Spleen (tissue), 7 donors: ENCODE measurements at regions not wholly inside any gene's neighbourhood (a gene's known extent, or its start where the extent isn't known, plus 50 kb on each side); places are given as distances from the start of the nearest gene placed in this dataset.

Source experiments
- POLR2AphosphoS5 ChIP-seq, 3 donors: sonication (generic); formaldehyde crosslinking; IDR thresholded peaks; one replicate each; pipeline ENCODE4 v1.5.1; 2017; ENCODE audit warnings: antibody characterized with exemption in 3 of 3
- TF ChIP-seq, protein P1 (sequence below), 11 experiments: fragments of 200-600 bp in 7 of 11; fragments of 450-650 bp in 4 of 11; sonication (generic) in 4 of 11; IDR thresholded peaks in 8 of 11; conservative IDR thresholded peaks in 3 of 11; 1 replicate in 7 of 11; 2 replicates in 4 of 11; pipeline versions ENCODE4 v1.4.0 to v1.8.0; 2016 to 2021; ENCODE audit warnings: antibody characterized with exemption in 11 of 11, inconsistent platforms in 4 of 11, mild to moderate bottlenecking in 1 of 11
- donor health status: DM: no; HTN: no; CAD: no; lungs with moderate emphysema.
- donor health status: DM: no; HTN: no; CAD: no.
- donor health status: DM: no; HTN: no; CAD: no.

DNA sequence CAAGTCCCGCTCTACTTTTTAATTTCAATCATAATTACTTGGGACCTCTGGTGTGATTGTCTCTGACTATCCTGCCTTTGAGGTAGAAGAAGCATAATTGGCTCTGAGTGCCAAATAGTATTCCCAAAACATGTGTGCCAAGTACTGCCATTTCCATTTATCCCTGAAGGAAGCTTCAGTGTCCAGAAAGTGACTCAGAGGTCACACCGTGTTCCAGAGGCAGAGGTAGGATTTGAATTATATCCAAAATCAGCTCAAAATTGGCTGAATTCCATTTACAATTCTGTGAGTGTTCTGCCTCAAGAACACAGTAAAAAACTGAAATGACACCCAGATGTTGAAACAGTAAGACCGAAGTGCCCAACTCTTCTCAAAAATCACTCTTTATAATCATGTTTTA is 255.3 kb downstream of the RSL24D1 start:
- TF ChIP-seq, protein P1, sequence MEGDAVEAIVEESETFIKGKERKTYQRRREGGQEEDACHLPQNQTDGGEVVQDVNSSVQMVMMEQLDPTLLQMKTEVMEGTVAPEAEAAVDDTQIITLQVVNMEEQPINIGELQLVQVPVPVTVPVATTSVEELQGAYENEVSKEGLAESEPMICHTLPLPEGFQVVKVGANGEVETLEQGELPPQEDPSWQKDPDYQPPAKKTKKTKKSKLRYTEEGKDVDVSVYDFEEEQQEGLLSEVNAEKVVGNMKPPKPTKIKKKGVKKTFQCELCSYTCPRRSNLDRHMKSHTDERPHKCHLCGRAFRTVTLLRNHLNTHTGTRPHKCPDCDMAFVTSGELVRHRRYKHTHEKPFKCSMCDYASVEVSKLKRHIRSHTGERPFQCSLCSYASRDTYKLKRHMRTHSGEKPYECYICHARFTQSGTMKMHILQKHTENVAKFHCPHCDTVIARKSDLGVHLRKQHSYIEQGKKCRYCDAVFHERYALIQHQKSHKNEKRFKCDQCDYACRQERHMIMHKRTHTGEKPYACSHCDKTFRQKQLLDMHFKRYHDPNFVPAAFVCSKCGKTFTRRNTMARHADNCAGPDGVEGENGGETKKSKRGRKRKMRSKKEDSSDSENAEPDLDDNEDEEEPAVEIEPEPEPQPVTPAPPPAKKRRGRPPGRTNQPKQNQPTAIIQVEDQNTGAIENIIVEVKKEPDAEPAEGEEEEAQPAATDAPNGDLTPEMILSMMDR (IDR thresholded peaks at IDR 0.05 in 8 of 11, conservative IDR thresholded peaks at IDR 0.05 in 3 of 11): no peak
- TF ChIP-seq POLR2AphosphoS5 (IDR thresholded peaks at IDR 0.05): no peak
